Tibial artery (tissue), 4 donors: ENCODE measurements at regions not wholly inside any gene's neighbourhood (a gene's known extent, or its start where the extent isn't known, plus 50 kb on each side); places are given as distances from the start of the nearest gene placed in this dataset.
"Not testable (repeated sequence)": the region's sequence is repeated elsewhere in the genome, so short reads cannot be mapped to it uniquely, and the experiment has no call there.

Source experiments
- DNase-seq, 2 donors: peaks; one replicate each; pipeline ENCODE4 v3.0.0-alpha.2; 2019
- H3K27ac ChIP-seq, 2 donors: fragments of 200-600 bp; sonication (generic) in 1 of 2; 1 replicate in 1 of 2; 2 replicates in 1 of 2; pipeline ENCODE4 v1.5.1; 2018 to 2019; ENCODE audit warnings: mild to moderate bottlenecking in 1 of 2
- H3K27me3 ChIP-seq, 2 donors: fragments of 200-600 bp; sonication (generic) in 1 of 2; one replicate each; pipeline versions ENCODE4 v1.5.1 to v1.6.0; 2016 to 2019
- H3K36me3 ChIP-seq, 3 donors: fragments of 200-600 bp; sonication (generic) in 2 of 3; one replicate each; pipeline ENCODE4 v1.5.1; 2016 to 2019; ENCODE audit warnings: mild to moderate bottlenecking in 2 of 3
- H3K4me1 ChIP-seq, 4 donors: fragments of 200-600 bp; sonication (generic) in 2 of 4; 1 replicate in 3 of 4; 2 replicates in 1 of 4; pipeline ENCODE4 v1.5.1; 2016 to 2019
- H3K4me3 ChIP-seq, 2 donors: fragments of 200-600 bp; sonication (generic) in 1 of 2; 1 replicate in 1 of 2; 2 replicates in 1 of 2; pipeline ENCODE4 v1.5.1; 2018 to 2019; ENCODE audit warnings: mild to moderate bottlenecking in 2 of 2
- H3K9me3 ChIP-seq, 3 donors: fragments of 200-600 bp; sonication (generic) in 1 of 3; one replicate each; pipeline ENCODE4 v1.5.1; 2016 to 2019
- intact Hi-C: fragments of 100-400 bp; cut with DNase I; formaldehyde crosslinking; loops from one replicate; pipeline ENCODE4 v1.15.0; 2023; ENCODE audit warnings: low total_unique reads
- TF ChIP-seq, protein P1 (sequence below), 2 experiments: fragments of 200-600 bp in 1 of 2; fragments of 450-650 bp in 1 of 2; IDR thresholded peaks; one replicate each; pipeline ENCODE4 v1.5.1; 2017 to 2019; ENCODE audit warnings: antibody characterized with exemption in 2 of 2, mild to moderate bottlenecking in 1 of 2, moderate library complexity in 1 of 2

DNA sequence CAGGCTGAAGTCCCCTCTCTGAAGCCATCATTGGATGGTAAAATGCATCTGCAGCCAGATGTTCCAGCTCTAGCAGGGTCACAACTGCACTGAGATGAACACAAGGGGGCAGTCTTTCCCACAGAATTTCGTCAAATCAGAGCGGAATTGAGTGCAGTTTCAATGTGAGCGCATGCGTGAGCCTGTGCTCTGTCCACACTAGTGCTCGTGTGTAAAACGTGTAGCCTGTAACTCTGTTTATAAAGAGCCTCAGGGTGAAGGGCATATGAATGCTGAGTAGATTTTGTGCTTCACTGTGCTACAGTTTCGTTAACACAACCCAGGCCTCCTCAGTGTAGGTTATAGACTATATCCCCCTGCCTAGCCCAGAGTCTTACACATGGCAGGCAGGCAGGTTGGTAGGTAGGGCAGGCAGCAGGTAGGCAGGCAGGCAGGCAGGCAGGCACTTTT lies 92.7 kb upstream of the GOLGA6L4 start:
- TF ChIP-seq, protein P1, sequence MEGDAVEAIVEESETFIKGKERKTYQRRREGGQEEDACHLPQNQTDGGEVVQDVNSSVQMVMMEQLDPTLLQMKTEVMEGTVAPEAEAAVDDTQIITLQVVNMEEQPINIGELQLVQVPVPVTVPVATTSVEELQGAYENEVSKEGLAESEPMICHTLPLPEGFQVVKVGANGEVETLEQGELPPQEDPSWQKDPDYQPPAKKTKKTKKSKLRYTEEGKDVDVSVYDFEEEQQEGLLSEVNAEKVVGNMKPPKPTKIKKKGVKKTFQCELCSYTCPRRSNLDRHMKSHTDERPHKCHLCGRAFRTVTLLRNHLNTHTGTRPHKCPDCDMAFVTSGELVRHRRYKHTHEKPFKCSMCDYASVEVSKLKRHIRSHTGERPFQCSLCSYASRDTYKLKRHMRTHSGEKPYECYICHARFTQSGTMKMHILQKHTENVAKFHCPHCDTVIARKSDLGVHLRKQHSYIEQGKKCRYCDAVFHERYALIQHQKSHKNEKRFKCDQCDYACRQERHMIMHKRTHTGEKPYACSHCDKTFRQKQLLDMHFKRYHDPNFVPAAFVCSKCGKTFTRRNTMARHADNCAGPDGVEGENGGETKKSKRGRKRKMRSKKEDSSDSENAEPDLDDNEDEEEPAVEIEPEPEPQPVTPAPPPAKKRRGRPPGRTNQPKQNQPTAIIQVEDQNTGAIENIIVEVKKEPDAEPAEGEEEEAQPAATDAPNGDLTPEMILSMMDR (IDR thresholded peaks at IDR 0.05), result peak; percentile 77 to 86
- H3K36me3 ChIP-seq, result no peaks in the 10 kb centered on the region
- H3K9me3 ChIP-seq, result no peaks in the 10 kb centered on the region
- peak; percentile 71 to 84 for DNase-seq
- no peak overlapping the region for H3K27ac ChIP-seq
- no peaks in the 10 kb centered on the region for H3K27me3 ChIP-seq
- H3K4me3 ChIP-seq, result no peak overlapping the region
- intact Hi-C loops, result no loop called here
- peaks cover 0 to 3% (median 0%) of the 10 kb centered on the region in 4 donors for H3K4me1 ChIP-seq

DNA sequence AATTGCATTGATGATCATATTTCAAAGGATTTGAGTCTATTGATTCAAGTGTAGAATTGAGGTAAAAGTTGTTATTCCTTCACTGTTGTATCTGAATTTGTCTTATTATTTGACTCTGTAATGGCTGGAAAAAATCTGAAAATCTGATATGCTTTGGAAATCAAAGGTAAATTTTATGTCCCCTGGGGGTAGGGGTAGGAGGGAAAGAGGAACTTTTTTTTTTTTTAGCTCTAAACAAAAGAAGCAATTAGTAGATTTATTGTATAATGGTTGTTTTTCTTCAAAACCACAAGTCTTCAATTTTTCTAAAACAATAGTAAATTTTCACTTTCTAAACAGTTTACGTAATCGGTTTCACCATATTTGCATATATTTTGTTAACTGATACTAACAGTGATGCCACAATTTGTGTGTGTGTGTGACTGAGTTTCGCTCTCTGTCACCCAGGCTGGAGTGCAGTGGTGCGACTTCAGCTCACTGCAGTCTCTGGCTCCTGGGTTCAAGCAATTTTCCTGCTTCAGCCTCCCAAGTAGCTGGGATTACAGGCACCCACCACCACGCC lies 91.7 kb upstream of the GOLGA6L4 start:
- peaks cover 0 to 3% (median 0%) of the 10 kb centered on the region in 4 donors for H3K4me1 ChIP-seq
- no peaks in the 10 kb centered on the region for H3K27me3 ChIP-seq
- no peaks in the 10 kb centered on the region for H3K9me3 ChIP-seq
- TF ChIP-seq, protein P1 (IDR thresholded peaks at IDR 0.05), result no peak
- no peak overlapping the region for H3K4me3 ChIP-seq
- intact Hi-C loops, result no loop called here
- H3K36me3 ChIP-seq, result no peaks in the 10 kb centered on the region
- DNase-seq, result no peak
- H3K27ac ChIP-seq, result no peak overlapping the region

- H3K9me3 ChIP-seq, H3K27me3 ChIP-seq, H3K27ac ChIP-seq, H3K4me1 ChIP-seq, intact Hi-C loops, DNase-seq, H3K36me3 ChIP-seq, H3K4me3 ChIP-seq: not testable (repeated sequence)
Observed at GRCh38 chr15:84144946-84145345, 90.6 kb upstream of the GOLGA6L4 start.

GRCh38 chr15:84146299-84146698 lies 89.3 kb upstream of the GOLGA6L4 start:
- H3K27me3 ChIP-seq, intact Hi-C loops, H3K36me3 ChIP-seq, H3K9me3 ChIP-seq, H3K4me1 ChIP-seq, H3K27ac ChIP-seq, DNase-seq, H3K4me3 ChIP-seq: not testable (repeated sequence)

GRCh38 chr15:84147307-84147706 lies 88.3 kb upstream of the GOLGA6L4 start:
- H3K4me3 ChIP-seq, H3K36me3 ChIP-seq, DNase-seq, intact Hi-C loops, H3K9me3 ChIP-seq, H3K27ac ChIP-seq, H3K4me1 ChIP-seq, H3K27me3 ChIP-seq: not testable (repeated sequence)

GRCh38 chr15:84151205-84151931 lies 84.2 kb upstream of the GOLGA6L4 start:
- TF ChIP-seq, protein P1 (IDR thresholded peaks at IDR 0.05), result no peak

DNA sequence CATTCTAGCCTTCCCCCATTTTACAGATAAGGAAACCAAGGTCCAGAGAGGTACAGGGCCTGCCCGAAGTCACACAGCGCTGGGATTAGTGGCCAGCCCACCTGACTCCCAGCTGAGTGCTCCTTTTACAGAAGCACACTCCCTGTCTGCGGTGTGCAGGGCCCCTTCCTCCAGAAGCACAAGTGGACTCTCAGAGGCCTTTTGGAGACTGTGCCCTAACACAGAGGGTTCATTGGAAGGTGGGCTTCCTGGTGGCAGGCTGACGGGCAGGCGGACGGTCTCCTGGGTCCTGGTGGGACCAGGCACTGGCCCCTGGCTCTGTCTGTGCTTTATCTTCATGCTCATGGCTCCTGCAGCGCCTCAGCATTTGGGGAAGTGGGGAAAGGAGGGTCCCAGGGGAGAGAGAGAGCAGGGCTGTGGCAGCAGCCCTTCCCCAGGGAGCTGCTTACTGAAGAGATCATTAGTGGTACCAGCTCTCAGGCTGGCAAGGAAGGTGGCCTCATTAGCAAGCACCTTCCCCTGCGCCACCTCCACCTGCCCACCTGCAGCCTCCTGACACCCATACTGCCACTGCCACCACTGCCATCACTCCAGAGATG lies 83.1 kb upstream of the GOLGA6L4 start:
- H3K27ac ChIP-seq, H3K9me3 ChIP-seq, intact Hi-C loops, H3K27me3 ChIP-seq, H3K4me1 ChIP-seq, H3K4me3 ChIP-seq, H3K36me3 ChIP-seq, DNase-seq: not testable (repeated sequence)

More at GRCh38 chr15:84151205-84151931, 84.2 kb upstream of the GOLGA6L4 start:
- Histone ChIP-seq H3K4me1 (no peaks in the 10 kb centered on the region), H3K9me3 (no peaks in the 10 kb centered on the region), H3K27me3 (no peaks in the 10 kb centered on the region), H3K36me3 (no peaks in the 10 kb centered on the region), H3K4me3 (no peak overlapping the region), H3K27ac (no peak overlapping the region)
- intact Hi-C loops, result no loop called here
- no peak for DNase-seq

DNA sequence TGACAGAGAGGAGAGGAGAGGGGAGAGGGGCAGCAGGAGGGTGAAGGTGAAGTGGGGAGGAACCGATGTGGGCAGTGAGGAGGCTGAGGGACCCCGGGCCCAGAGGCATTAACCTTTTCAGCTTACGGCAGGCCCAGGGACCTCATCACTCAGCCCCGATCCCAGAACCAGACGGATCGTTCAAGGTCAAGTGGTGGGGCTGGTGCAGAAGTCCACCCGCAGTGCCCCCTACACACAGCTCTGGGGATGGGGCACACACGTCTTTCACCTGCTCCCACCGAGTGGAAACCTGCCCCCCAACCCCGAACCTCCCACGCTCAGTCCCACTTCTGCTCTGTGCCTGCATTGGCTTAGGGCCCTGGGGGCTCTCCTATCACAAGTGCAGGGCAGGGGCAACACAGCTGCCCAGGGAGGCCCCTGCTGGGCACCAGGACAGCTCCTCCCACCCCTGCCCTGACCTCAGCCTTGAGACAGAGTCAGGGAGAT lies 81.9 kb upstream of the GOLGA6L4 start:
- H3K4me1 ChIP-seq, H3K27me3 ChIP-seq, intact Hi-C loops, H3K4me3 ChIP-seq, H3K27ac ChIP-seq, H3K9me3 ChIP-seq, H3K36me3 ChIP-seq, DNase-seq: not testable (repeated sequence)

DNA sequence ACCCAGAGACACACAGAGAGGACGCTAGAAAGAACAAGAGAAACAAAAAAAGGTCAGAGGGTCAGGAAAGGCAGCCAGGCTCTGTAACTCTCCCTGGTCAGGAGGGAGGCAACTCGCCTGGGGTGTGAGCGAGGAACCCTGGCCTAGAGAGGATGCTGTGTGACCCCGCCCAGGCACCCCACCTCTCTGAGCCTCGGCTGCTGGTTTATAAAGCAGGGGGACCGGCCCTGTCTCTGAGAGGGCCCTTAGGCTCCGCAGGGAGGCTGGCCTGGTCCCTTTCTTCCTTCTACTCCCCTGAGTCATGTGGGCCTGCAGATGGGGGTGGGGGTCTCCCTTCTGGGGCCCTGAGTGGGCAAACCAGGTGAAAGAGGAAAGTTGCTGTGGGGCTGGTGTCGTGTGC lies 81.3 kb upstream of the GOLGA6L4 start:
- DNase-seq, H3K4me3 ChIP-seq, intact Hi-C loops, H3K36me3 ChIP-seq, H3K4me1 ChIP-seq, H3K27me3 ChIP-seq, H3K27ac ChIP-seq, H3K9me3 ChIP-seq: not testable (repeated sequence)

- H3K4me1 ChIP-seq, H3K27ac ChIP-seq, H3K27me3 ChIP-seq, H3K9me3 ChIP-seq, H3K36me3 ChIP-seq, intact Hi-C loops, H3K4me3 ChIP-seq, DNase-seq: not testable (repeated sequence)
Observed at GRCh38 chr15:84154787-84155186, 80.8 kb upstream of the GOLGA6L4 start.
